ENCODE measurements at regions not wholly inside any gene's neighbourhood (a gene's known extent, or its start where the extent isn't known, plus 50 kb on each side); places are given as distances from the start of the nearest gene placed in this dataset.

GRCh38 chr14:61148742-61149350, 132.3 kb downstream of the TMEM30B start:
- Histone ChIP-seq H3K27me3 (ENCODE audit: insufficient read depth) (no peaks in the 10 kb centered on the region), H3K4me2 (no peak overlapping the region), H3K9me2 (ENCODE audit: insufficient read depth) (peaks cover 4% of the 10 kb centered on the region; the same call in 1 of the 2 replicates), H2AFZ (no peak overlapping the region), H3K4me1 (ENCODE audit: insufficient read depth) (peaks cover 7% of the 10 kb centered on the region), H3K79me2 (replicated peaks; ENCODE audit: insufficient read depth) (no peaks in the 10 kb centered on the region), H3F3A (replicated peaks; ENCODE audit: low read depth) (no peaks in the 10 kb centered on the region), H3K4me3 (no peak overlapping the region), H3K27ac (ENCODE audit: low read depth) (no peak overlapping the region), H3K36me3 (ENCODE audit: insufficient read depth) (peaks cover 4% of the 10 kb centered on the region; the same call in 1 of the 2 replicates), H4K20me1 (replicated peaks; ENCODE audit: insufficient read depth) (no peaks in the 10 kb centered on the region)
- Mint-ChIP-seq H3K27me3 (ENCODE audit: insufficient read depth, low read depth, poor library complexity) (peaks cover 2% of the 10 kb centered on the region), H3K4me1 (peaks cover 13% of the 10 kb centered on the region), H3K36me3 (ENCODE audit: low read depth) (peaks cover 16% of the 10 kb centered on the region), H3K27ac (no peak overlapping the region), H3K9me3 (peaks cover 18% of the 10 kb centered on the region), H3K4me3 (no peak overlapping the region)
- TF ChIP-seq NANOG (IDR thresholded peaks at IDR 0.05; ENCODE audit: borderline replicate concordance) (no peak), CREB1 (CRISPR knock-in tag; IDR thresholded peaks at IDR 0.05; ENCODE audit: low read depth) (no peak), POLR2AphosphoS5 (IDR thresholded peaks at IDR 0.05; ENCODE audit: low read depth) (no peak), CTCF (conservative IDR thresholded peaks at IDR 0.05; ENCODE audit: low read depth in 2 of 2) (no peak), STAT1 (IDR thresholded peaks at IDR 0.05; ENCODE audit: unreplicated experiment) (no peak), ETS1 (IDR thresholded peaks at IDR 0.05) (no peak), EZH2phosphoT487 (IDR thresholded peaks at IDR 0.05; ENCODE audit: unreplicated experiment) (no peak), JUNB (IDR thresholded peaks at IDR 0.05; ENCODE audit: unreplicated experiment) (no peak), ZNF114 (CRISPR knock-in tag; IDR thresholded peaks at IDR 0.05) (no peak), REST (IDR thresholded peaks at IDR 0.05; ENCODE audit: unreplicated experiment) (no peak), ZNF462 (CRISPR knock-in tag; IDR thresholded peaks at IDR 0.05) (no peak), EZH2 (IDR thresholded peaks at IDR 0.05; ENCODE audit: low read depth, unreplicated experiment) (no peak), ZNF331 (CRISPR knock-in tag; IDR thresholded peaks at IDR 0.05; ENCODE audit: low read depth) (no peak)
- DNase-seq (ENCODE audit: low spot score) (no peak), ATAC-seq (no peak)

Data from GM23338 (cell line).